HepG2 (cell line): ENCODE measurements at regions not wholly inside any gene's neighbourhood (a gene's known extent, or its start where the extent isn't known, plus 50 kb on each side); places are given as distances from the start of the nearest gene placed in this dataset.

Experiments used
- ATAC-seq: fragments of 200-7000 bp; cut with Tn5 transposase; 3 replicates; pipeline ENCODE4 v1.9.1; 2020; ENCODE audit warnings: mild to moderate bottlenecking, moderate library complexity
- BruUV-seq: library from RNA; stranded (reverse); fragments of 400-500 nt; replicated peaks from 2 replicates; lab custom pipeline; 2021; lab: Mats Ljungman, UMichigan
- CTCF ChIA-PET: fragments of 300-600 bp; formaldehyde crosslinking; extraction: SDS; loops from one replicate; lab custom pipeline; 2021; ENCODE audit warnings: low total read pairs, inconsistent platforms, low intra/inter-chr PET ratio; lab: Yijun Ruan, JAX
- POLR2A ChIA-PET: fragments of 350-600 bp; sonication (Branson Sonifier 250); formaldehyde crosslinking; loops from one replicate; lab custom pipeline; 2020; ENCODE audit warnings: antibody characterized with exemption, inconsistent platforms; lab: Yijun Ruan, JAX
- DNase-seq: peaks from one replicate; pipeline ENCODE4 v3.0.0-alpha.2; 2015; ENCODE audit warnings: low spot score
- FAIRE-seq: peaks from 3 replicates; lab custom pipeline; 2011; peaks lifted over from hg19 to GRCh38; lab: Jason Lieb, UNC
- H2AFZ ChIP-seq: one replicate; pipeline ENCODE4 v1.6.1; 2011; ENCODE audit warnings: low read length, inconsistent platforms
- H3K27ac ChIP-seq: fragments of 300-600 bp; 3 replicates; pipeline ENCODE4 v1.8.0; 2011; ENCODE audit warnings: mixed run types, mild to moderate bottlenecking, mixed read lengths, low read length, inconsistent platforms; ENCODE audit not compliant: insufficient read depth; ENCODE audit errors: extremely low read length
- H3K27me3 ChIP-seq, 2 experiments: fragments of 200-600 bp in 1 of 2; 2 replicates in 1 of 2; 3 replicates in 1 of 2; pipeline versions ENCODE4 v1.6.0 to v1.8.0; 2011; ENCODE audit warnings: low read length in 2 of 2, mild to moderate bottlenecking in 2 of 2, moderate library complexity in 2 of 2, inconsistent platforms in 1 of 2; ENCODE audit not compliant: insufficient read depth in 2 of 2, control insufficient read depth in 1 of 2
- H3K36me3 ChIP-seq, 2 experiments: fragments of 200-600 bp in 1 of 2; replicated peaks in 1 of 2; 2 replicates in 1 of 2; 3 replicates in 1 of 2; pipeline versions ENCODE4 v1.5.1 to v1.8.0; 2011; ENCODE audit warnings: low read length in 2 of 2, inconsistent platforms in 1 of 2; ENCODE audit not compliant: insufficient read depth in 2 of 2, control insufficient read depth in 1 of 2
- H3K4me1 ChIP-seq: 2 replicates; pipeline ENCODE4 v1.5.1; 2012; ENCODE audit warnings: low read length, inconsistent platforms; ENCODE audit not compliant: insufficient read depth
- H3K4me2 ChIP-seq: 2 replicates; pipeline ENCODE4 v1.6.0; 2011; ENCODE audit warnings: low read depth, low read length, inconsistent platforms
- H3K4me3 ChIP-seq, 3 experiments: fragments of 200-600 bp in 1 of 3; sonication (generic), shearing (Covaris generic) in 1 of 3; replicated peaks in 1 of 3; 2 replicates each; pipeline ENCODE4 v1.5.1; 2011 to 2016; ENCODE audit warnings: low read length in 3 of 3, inconsistent platforms in 2 of 3, low read depth in 2 of 3, mild to moderate bottlenecking in 2 of 3, control low read depth in 1 of 3, mixed read lengths in 1 of 3; ENCODE audit not compliant: insufficient read depth in 1 of 3
- H3K79me2 ChIP-seq: one replicate; pipeline ENCODE4 v1.6.1; 2011; ENCODE audit warnings: low read length, inconsistent platforms; ENCODE audit not compliant: insufficient read depth
- H3K9ac ChIP-seq: 2 replicates; pipeline ENCODE4 v1.6.0; 2011; ENCODE audit warnings: mild to moderate bottlenecking, low read depth, low read length, inconsistent platforms; ENCODE audit not compliant: insufficient read depth
- H3K9me3 ChIP-seq: 2 replicates; pipeline ENCODE4 v1.5.1; 2012; ENCODE audit warnings: mild to moderate bottlenecking, low read length
- H4K20me1 ChIP-seq: 2 replicates; pipeline ENCODE4 v1.6.0; 2011; ENCODE audit warnings: inconsistent platforms, mild to moderate bottlenecking, low read length, moderate library complexity; ENCODE audit not compliant: insufficient read depth
- AGO2 ChIP-seq: fragments of 200-400 bp; formaldehyde crosslinking; optimal IDR thresholded peaks from 2 replicates; pipeline ENCODE3; 2017; ENCODE audit warnings: mild to moderate bottlenecking, low read depth, low read length, moderate library complexity
- ARNT2 ChIP-seq: sonication (generic); formaldehyde crosslinking; IDR thresholded peaks from 2 replicates; pipeline ENCODE4 v1.8.0; 2022; ENCODE audit warnings: mild to moderate bottlenecking, low read depth, missing genetic modification reagents, moderate library complexity
- ELF3 ChIP-seq: IDR thresholded peaks from 2 replicates; pipeline ENCODE4 v1.6.1; 2016; ENCODE audit warnings: missing genetic modification reagents, missing compliant biosample characterization
- GMEB1 ChIP-seq: sonication (generic); formaldehyde crosslinking; IDR thresholded peaks from 2 replicates; pipeline ENCODE4 v1.5.1; 2020; ENCODE audit warnings: missing genetic modification reagents, mild to moderate bottlenecking, borderline replicate concordance
- KAT7 ChIP-seq: IDR thresholded peaks from 2 replicates; pipeline ENCODE4 v1.6.1; 2018; ENCODE audit warnings: borderline replicate concordance, missing compliant biosample characterization
- MAZ ChIP-seq, 2 experiments: sonication (generic) in 1 of 2; formaldehyde crosslinking in 1 of 2; IDR thresholded peaks; 2 replicates each; pipeline versions ENCODE4 v1.5.0 to v1.6.1; 2012 to 2020; ENCODE audit warnings: low read depth in 2 of 2, mild to moderate bottlenecking in 2 of 2, borderline replicate concordance in 1 of 2, improper control_type of control experiment in 1 of 2, low read length in 1 of 2, missing genetic modification reagents in 1 of 2, moderate library complexity in 1 of 2
- NFATC3 ChIP-seq: sonication (generic); formaldehyde crosslinking; IDR thresholded peaks from 2 replicates; pipeline ENCODE4 v1.5.1; 2020; ENCODE audit warnings: mild to moderate bottlenecking, missing genetic modification reagents
- NFE2L1 ChIP-seq: sonication (generic); formaldehyde crosslinking; IDR thresholded peaks from 2 replicates; pipeline ENCODE4 v1.4.0; 2020; ENCODE audit warnings: missing genetic modification reagents, mild to moderate bottlenecking, borderline replicate concordance
- NKX3-1 ChIP-seq: sonication (generic); formaldehyde crosslinking; IDR thresholded peaks from 2 replicates; pipeline ENCODE4 v1.5.0; 2020; ENCODE audit warnings: missing genetic modification reagents
- SNAPC2 ChIP-seq: sonication (generic); formaldehyde crosslinking; IDR thresholded peaks from 2 replicates; pipeline ENCODE4 v1.8.1; 2022; ENCODE audit warnings: mild to moderate bottlenecking, missing genetic modification reagents
- TBP ChIP-seq: sonication (generic); formaldehyde crosslinking; IDR thresholded peaks from 2 replicates; pipeline ENCODE4 v1.5.0; 2020; ENCODE audit warnings: missing genetic modification reagents
- YEATS2 ChIP-seq: sonication (generic); formaldehyde crosslinking; IDR thresholded peaks from 2 replicates; pipeline ENCODE4 v1.4.0; 2020; ENCODE audit warnings: missing genetic modification reagents, borderline replicate concordance
- ZHX1 ChIP-seq: sonication (generic); formaldehyde crosslinking; IDR thresholded peaks from 2 replicates; pipeline ENCODE4 v1.8.1; 2022; ENCODE audit warnings: low read depth, mild to moderate bottlenecking, missing genetic modification reagents
- ZKSCAN5 ChIP-seq: sonication (generic); formaldehyde crosslinking; IDR thresholded peaks from 2 replicates; pipeline ENCODE4 v1.5.1; 2020; ENCODE audit warnings: mild to moderate bottlenecking, missing genetic modification reagents
- ZNF205 ChIP-seq: IDR thresholded peaks from 2 replicates; pipeline ENCODE4 v1.6.1; 2018; ENCODE audit warnings: missing biosample characterization, missing genetic modification reagents
- ZNF264 ChIP-seq: sonication (generic); formaldehyde crosslinking; IDR thresholded peaks from 2 replicates; pipeline ENCODE4 v1.4.0; 2020; ENCODE audit warnings: missing genetic modification reagents
- ZNF337 ChIP-seq: sonication (generic); formaldehyde crosslinking; IDR thresholded peaks from 2 replicates; pipeline ENCODE4 v1.5.1; 2020; ENCODE audit warnings: missing genetic modification reagents, low read depth, mild to moderate bottlenecking, borderline replicate concordance
- ZNF33A ChIP-seq: sonication (generic); formaldehyde crosslinking; IDR thresholded peaks from 2 replicates; pipeline ENCODE4 v1.5.1; 2020; ENCODE audit warnings: missing genetic modification reagents, mild to moderate bottlenecking, moderate library complexity, borderline replicate concordance
- ZNF350 ChIP-seq: sonication (generic); formaldehyde crosslinking; IDR thresholded peaks from 2 replicates; pipeline ENCODE4 v1.4.0; 2020; ENCODE audit warnings: mild to moderate bottlenecking, low read depth, missing genetic modification reagents, borderline replicate concordance
- ZNF772 ChIP-seq: sonication (generic); formaldehyde crosslinking; IDR thresholded peaks from 2 replicates; pipeline ENCODE4 v1.5.0; 2020; ENCODE audit warnings: mild to moderate bottlenecking, missing genetic modification reagents
- WGBS: methylation state at CpG from one replicate; pipeline ENCODE4 v1.1.6; 2017; ENCODE audit warnings: low lambda C conversion rate; 5-methylcytosine and 5-hydroxymethylcytosine counted together
- in situ Hi-C: cut with HindIII; loops from 2 replicates; pipeline ENCODE4 v1.10.0; 2017; ENCODE audit warnings: low pct_unique_long_range_greater_than_20kb; ENCODE audit not compliant: extremely low pct_ligation_motif_present
- intact Hi-C: fragments of 100-400 bp; cut with micrococcal nuclease; formaldehyde crosslinking; loops from one replicate; pipeline ENCODE4 v1.10.0; 2022; ENCODE audit not compliant: unreplicated experiment

DNA sequence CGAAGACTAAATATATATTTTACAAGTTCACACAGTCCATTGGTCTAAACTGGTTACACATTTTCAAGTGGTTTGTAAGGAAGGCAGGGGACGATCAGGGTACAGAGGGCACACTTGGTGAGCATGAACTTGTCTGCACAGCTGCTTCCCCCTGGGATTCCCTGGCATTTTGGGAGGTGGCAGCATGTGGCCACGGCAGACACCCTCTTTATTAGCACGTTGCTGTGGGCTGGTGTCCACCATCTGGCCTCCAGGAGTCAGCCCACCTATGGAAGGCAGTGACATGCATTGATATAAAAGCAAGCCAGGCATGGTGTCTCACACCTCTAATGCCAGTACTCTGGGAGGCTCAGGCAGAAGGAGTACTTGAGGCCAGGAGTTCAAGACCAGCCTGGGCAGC, 350.2 kb downstream of the TYW1 start:
- in situ Hi-C loops: no loop called here
- no peak for FAIRE-seq

DNA sequence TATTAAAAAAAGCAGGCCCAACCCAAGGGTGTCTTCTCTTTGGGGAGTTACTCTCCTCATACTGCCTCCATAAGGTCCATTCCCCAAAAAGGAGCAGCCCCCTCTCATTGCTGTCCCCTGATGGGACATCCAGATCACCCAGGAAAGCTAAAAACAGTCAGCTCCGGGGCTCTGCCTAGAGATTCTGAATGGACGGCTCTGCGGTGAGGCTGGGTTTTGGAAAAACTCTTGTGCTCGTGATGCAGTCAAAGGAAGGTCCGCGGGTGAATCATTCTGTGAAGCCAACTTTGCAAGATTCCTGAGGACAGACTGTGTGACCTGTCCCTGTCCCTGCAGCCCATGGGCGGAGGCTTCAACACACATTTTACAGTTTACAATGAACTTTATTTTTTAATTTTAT, 351.5 kb downstream of the TYW1 start:
- CTCF ChIA-PET: no interaction called here
- POLR2A ChIA-PET: no interaction called here
- TF ChIP-seq MAZ (IDR thresholded peaks at IDR 0.05; ENCODE audit: borderline replicate concordance, low read depth, low read length) (no peak), MAZ (CRISPR knock-in tag; IDR thresholded peaks at IDR 0.05; ENCODE audit: low read depth) (no peak), ZNF337 (CRISPR knock-in tag) (no peak), ZHX1 (no peak), YEATS2 (no peak), ARNT2 (CRISPR knock-in tag) (no peak), ZNF772 (no peak), SNAPC2 (CRISPR knock-in tag) (no peak)

More for the DNA sequence above, 350.2 kb downstream of the TYW1 start:
- H2AFZ ChIP-seq: no peak overlapping the region
- H4K20me1 ChIP-seq: no peaks in the 10 kb centered on the region
- no peak overlapping the region for H3K27ac ChIP-seq
- no peak for TF ChIP-seq ZKSCAN5
- no peak for TF ChIP-seq ZNF350
- TF ChIP-seq ZNF264: no peak
- TF ChIP-seq ZNF205 (CRISPR knock-in tag): no peak
- no peak for TF ChIP-seq NKX3-1
- no peak for TF ChIP-seq TBP (CRISPR knock-in tag)
- no peak for TF ChIP-seq GMEB1 (CRISPR knock-in tag)
- no peak for TF ChIP-seq ELF3
- no peak for TF ChIP-seq AGO2
- no peak for TF ChIP-seq KAT7 (CRISPR knock-in tag)
- TF ChIP-seq ZNF33A (CRISPR knock-in tag): no peak
- no peak for TF ChIP-seq NFE2L1 (CRISPR knock-in tag)
- TF ChIP-seq NFATC3 (CRISPR knock-in tag): no peak
- H3K4me2 ChIP-seq: no peak overlapping the region
- ATAC-seq (no peak), DNase-seq (no peak)
- POLR2A ChIA-PET: no interaction called here
- no peaks in the 10 kb centered on the region for H3K4me1 ChIP-seq
- no peak overlapping the region for H3K4me3 ChIP-seq
- intact Hi-C loops: no loop called here
- CTCF ChIA-PET: no interaction called here
- WGBS: 88% methylated on average over 4 of the region's 4 CpGs
- no peaks in the 10 kb centered on the region; a peak in 1 of 5 replicates for H3K36me3 ChIP-seq
- peaks cover 10% of the 10 kb centered on the region; the same call in 1 of the 2 replicates for H3K9me3 ChIP-seq
- no TSS peak for BruUV-seq
- no peaks in the 10 kb centered on the region for H3K27me3 ChIP-seq
- no peaks in the 10 kb centered on the region for H3K79me2 ChIP-seq
- H3K9ac ChIP-seq: no peak overlapping the region

More for the DNA sequence above, 351.5 kb downstream of the TYW1 start:
- ATAC-seq: no peak
- no peak overlapping the region for H3K4me2 ChIP-seq
- no peak for FAIRE-seq
- no peak overlapping the region for H2AFZ ChIP-seq
- H3K9me3 ChIP-seq: peaks cover 10% of the 10 kb centered on the region; the same call in 1 of the 2 replicates
- WGBS: 92% methylated on average over 7 of the region's 7 CpGs
- H3K4me1 ChIP-seq: no peaks in the 10 kb centered on the region
- in situ Hi-C loops (no loop called here), intact Hi-C loops (no loop called here)
- no peaks in the 10 kb centered on the region for H4K20me1 ChIP-seq
- no peak overlapping the region for H3K27ac ChIP-seq
- no TSS peak for BruUV-seq
- H3K79me2 ChIP-seq: no peaks in the 10 kb centered on the region
- DNase-seq: no peak
- H3K4me3 ChIP-seq: no peak overlapping the region
- H3K9ac ChIP-seq: no peak overlapping the region
- H3K36me3 ChIP-seq: no peaks in the 10 kb centered on the region
- no peaks in the 10 kb centered on the region for H3K27me3 ChIP-seq
